GM12878 (cell line): ENCODE measurements at regions not wholly inside any gene's neighbourhood (a gene's known extent, or its start where the extent isn't known, plus 50 kb on each side); places are given as distances from the start of the nearest gene placed in this dataset.

Experiments
- ATAC-seq: fragments of 200-7000 bp; cut with Tn5 transposase; 3 replicates; pipeline ENCODE4 v1.9.1; 2020; ENCODE audit warnings: mild to moderate bottlenecking, moderate library complexity
- BruUV-seq: library from RNA; stranded (reverse); fragments of 400-500 nt; replicated peaks from 2 replicates; lab custom pipeline; 2021; lab: Mats Ljungman, UMichigan
- CTCF ChIA-PET: fragments of 300-600 bp; sonication (Branson Sonifier 250); formaldehyde crosslinking; extraction: SDS; loops from one replicate; lab custom pipeline; 2021; ENCODE audit warnings: inconsistent platforms; lab: Yijun Ruan, JAX
- POLR2A ChIA-PET: fragments of 350-600 bp; formaldehyde crosslinking; extraction: SDS; loops from one replicate; lab custom pipeline; 2021; ENCODE audit warnings: inconsistent platforms; lab: Charles Lee
- RAD21 ChIA-PET: fragments of 300-600 bp; sonication (Branson Sonifier 250); formaldehyde crosslinking; loops from one replicate; lab custom pipeline; 2023; ENCODE audit warnings: antibody characterized with exemption; ENCODE audit not compliant: unreplicated experiment; lab: Charles Lee
- SMC1A ChIA-PET: fragments of 300-600 bp; sonication (Branson Sonifier 250); formaldehyde crosslinking; loops from one replicate; lab custom pipeline; 2023; ENCODE audit not compliant: unreplicated experiment, uncharacterized antibody; lab: Charles Lee
- DNase-seq: peaks from one replicate; pipeline ENCODE4 v3.0.0-alpha.2; 2011; ENCODE audit warnings: low read depth, low spot score
- FAIRE-seq: peaks from 3 replicates; lab custom pipeline; 2011; peaks lifted over from hg19 to GRCh38; lab: Jason Lieb, UNC
- H2AFZ ChIP-seq: 2 replicates; pipeline ENCODE4 v1.6.0; 2011; ENCODE audit warnings: low read depth, low read length, control low read depth; ENCODE audit not compliant: control insufficient read depth
- H3K27ac ChIP-seq: 2 replicates; pipeline ENCODE4 v1.5.1; 2011; ENCODE audit warnings: control low read depth; ENCODE audit not compliant: control insufficient read depth, insufficient read depth
- H3K27me3 ChIP-seq, 2 experiments: replicated peaks in 1 of 2; 2 replicates each; pipeline versions ENCODE4 v1.6.0 to v1.6.1; 2011; ENCODE audit warnings: low read length in 1 of 2; ENCODE audit not compliant: control insufficient read depth in 2 of 2, insufficient read depth in 2 of 2
- H3K36me3 ChIP-seq, 2 experiments: 2 replicates each; pipeline ENCODE4 v1.5.1; 2011; ENCODE audit warnings: low read length in 1 of 2; ENCODE audit not compliant: control insufficient read depth in 2 of 2, insufficient read depth in 2 of 2
- H3K4me1 ChIP-seq: 2 replicates; pipeline ENCODE4 v1.6.1; 2011; ENCODE audit warnings: mild to moderate bottlenecking, low read length, moderate library complexity, mixed read lengths; ENCODE audit not compliant: control insufficient read depth, insufficient read depth
- H3K4me2 ChIP-seq: 2 replicates; pipeline ENCODE4 v1.6.0; 2011; ENCODE audit warnings: control low read depth; ENCODE audit not compliant: control insufficient read depth, insufficient read depth
- H3K4me3 ChIP-seq: fragments of 200-600 bp; sonication (generic); 2 replicates; pipeline ENCODE4 v1.5.1; 2016
- H3K79me2 ChIP-seq: 2 replicates; pipeline ENCODE4 v1.6.0; 2011; ENCODE audit warnings: low read length; ENCODE audit not compliant: control insufficient read depth, insufficient read depth
- H3K9ac ChIP-seq: 2 replicates; pipeline ENCODE4 v1.8.0; 2011; ENCODE audit warnings: low read length, control low read depth, mixed read lengths; ENCODE audit not compliant: control insufficient read depth, insufficient read depth
- H3K9me3 ChIP-seq: replicated peaks from 3 replicates; pipeline ENCODE4 v1.5.1; 2011; ENCODE audit warnings: mild to moderate bottlenecking, low read length; ENCODE audit not compliant: control insufficient read depth, insufficient read depth
- H4K20me1 ChIP-seq: 2 replicates; pipeline ENCODE4 v1.6.0; 2011; ENCODE audit not compliant: control insufficient read depth, insufficient read depth
- ATF7 ChIP-seq: fragments of 450-650 bp; IDR thresholded peaks from 2 replicates; pipeline ENCODE4 v1.6.1; 2016; ENCODE audit warnings: low read depth, mild to moderate bottlenecking
- BHLHE40 ChIP-seq, 2 experiments: fragments of 450-650 bp in 1 of 2; IDR thresholded peaks; 2 replicates each; pipeline ENCODE4 v1.6.1; 2011 to 2017; ENCODE audit warnings: low read depth in 2 of 2, borderline replicate concordance in 1 of 2, improper control_type of control experiment in 1 of 2, low read length in 1 of 2, mild to moderate bottlenecking in 1 of 2
- EZH2 ChIP-seq: IDR thresholded peaks from 2 replicates; pipeline ENCODE4 v1.6.1; 2012; ENCODE audit warnings: low read depth, mild to moderate bottlenecking, control low read depth, inconsistent platforms, low read length, borderline replicate concordance; ENCODE audit not compliant: control insufficient read depth
- MTA3 ChIP-seq: IDR thresholded peaks from 2 replicates; pipeline ENCODE4 v1.6.1; 2012; ENCODE audit warnings: low read length, inconsistent platforms, borderline replicate concordance
- NFYA ChIP-seq: IDR thresholded peaks from 2 replicates; pipeline ENCODE4 v1.6.1; 2011; ENCODE audit warnings: low read depth, mild to moderate bottlenecking, low read length, improper control_type of control experiment, borderline replicate concordance
- NRF1 ChIP-seq: conservative IDR thresholded peaks from 2 replicates; pipeline ENCODE4 v1.6.1; 2011; ENCODE audit warnings: mild to moderate bottlenecking, low read depth, low read length, improper control_type of control experiment
- POU2F2 ChIP-seq: IDR thresholded peaks from 3 replicates; pipeline ENCODE4 v1.6.1; 2011; ENCODE audit warnings: low read depth, mild to moderate bottlenecking, low read length, borderline replicate concordance
- SMAD5 ChIP-seq: IDR thresholded peaks from 2 replicates; pipeline ENCODE4 v1.6.1; 2016; ENCODE audit warnings: antibody characterized with exemption, low read depth
- SUZ12 ChIP-seq: fragments of 200-600 bp; sonication (generic); IDR thresholded peaks from one replicate; pipeline ENCODE4 v1.6.1; 2018; ENCODE audit warnings: antibody characterized with exemption, mild to moderate bottlenecking; ENCODE audit not compliant: unreplicated experiment
- ZBED1 ChIP-seq: IDR thresholded peaks from 2 replicates; pipeline ENCODE4 v1.6.1; 2016; ENCODE audit warnings: borderline replicate concordance
- ZNF384 ChIP-seq: IDR thresholded peaks from 2 replicates; pipeline ENCODE4 v1.6.1; 2012; ENCODE audit warnings: low read depth, mild to moderate bottlenecking, low read length, improper control_type of control experiment, borderline replicate concordance
- WGBS: methylation state at CpG from one replicate; pipeline ENCODE4 v1.1.6; 2016; ENCODE audit warnings: low lambda C conversion rate; ENCODE audit not compliant: insufficient replicate concordance, insufficient coverage; ENCODE audit errors: missing lambda C conversion rate; 5-methylcytosine and 5-hydroxymethylcytosine counted together
- in situ Hi-C: fragments of 300-500 bp; cut with MboI; formaldehyde crosslinking; loops from 9 replicates; pipeline ENCODE4 v1.14.3; 2018; ENCODE audit warnings: mixed read lengths
- intact Hi-C: fragments of 100-400 bp; cut with micrococcal nuclease; formaldehyde crosslinking; loops from one replicate; pipeline ENCODE4 v1.14.2; 2022; ENCODE audit not compliant: unreplicated experiment
- TF ChIP-seq, protein P1 (sequence below): fragments of 450-650 bp; IDR thresholded peaks from 2 replicates; pipeline ENCODE4 v1.6.1; 2016; ENCODE audit warnings: mild to moderate bottlenecking
- TF ChIP-seq, protein P2 (sequence below): fragments of 150-350 bp; IDR thresholded peaks from 2 replicates; pipeline ENCODE4 v1.6.1; 2014; ENCODE audit warnings: mild to moderate bottlenecking, low read depth, low read length
- TF ChIP-seq, protein P3 (sequence below): fragments of 450-650 bp; formaldehyde crosslinking; IDR thresholded peaks from 2 replicates; pipeline ENCODE4 v1.5.0; 2022; ENCODE audit warnings: mild to moderate bottlenecking, missing genetic modification characterization

DNA sequence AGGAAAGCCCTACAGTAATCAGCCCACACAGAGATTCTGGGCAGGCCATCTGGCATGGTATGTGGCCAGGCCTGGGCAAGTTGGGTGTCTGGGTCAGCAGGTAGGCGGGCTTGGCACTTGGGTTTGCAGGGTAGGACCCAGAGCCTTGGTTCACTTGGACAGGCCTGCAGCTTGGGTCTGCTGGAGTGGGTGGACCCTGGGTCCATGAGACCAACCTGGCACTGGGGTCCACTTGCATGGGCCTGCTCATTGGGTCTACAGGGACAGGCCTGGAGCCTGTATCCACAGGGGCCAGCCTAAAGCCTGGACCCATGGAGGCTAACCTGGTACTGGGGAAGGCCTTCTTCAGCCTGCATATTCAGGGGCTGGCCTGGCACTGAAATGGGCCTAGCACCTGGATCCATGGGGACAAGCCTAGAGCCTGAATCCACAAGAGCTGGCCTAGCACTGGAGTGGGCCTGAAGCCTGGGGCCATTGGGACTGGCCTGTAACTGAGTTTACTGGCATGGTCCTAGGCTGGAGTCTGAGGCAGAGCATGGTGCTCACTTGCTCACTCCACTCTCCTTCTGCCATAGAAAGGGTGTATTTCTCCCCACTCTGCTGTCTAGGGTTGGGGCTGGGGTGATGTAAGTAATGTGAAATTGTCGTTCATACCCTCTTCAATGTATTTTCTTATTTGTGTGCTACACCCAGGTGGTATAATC, 315.0 kb downstream of the AHR start:
- SMC1A ChIA-PET = no interaction called here
- no peak for FAIRE-seq

More for the DNA sequence above, 315.0 kb downstream of the AHR start:
- Histone ChIP-seq H3K27me3 (no peaks in the 10 kb centered on the region; a peak in 1 of 4 replicates), H3K9ac (no peak overlapping the region), H2AFZ (no peak overlapping the region), H4K20me1 (no peaks in the 10 kb centered on the region), H3K27ac (no peak overlapping the region), H3K36me3 (no peaks in the 10 kb centered on the region), H3K4me2 (no peak overlapping the region), H3K4me3 (no peak overlapping the region), H3K4me1 (no peaks in the 10 kb centered on the region), H3K79me2 (no peaks in the 10 kb centered on the region), H3K9me3 (no peaks in the 10 kb centered on the region)
- RAD21 ChIA-PET = no interaction called here
- no TSS peak for BruUV-seq
- POLR2A ChIA-PET = no interaction called here
- ATAC-seq (no peak), DNase-seq (no peak)
- in situ Hi-C loops (no loop called here), intact Hi-C loops (no loop called here)
- 0% methylated on average over 2 of the region's 2 CpGs for WGBS
- CTCF ChIA-PET = no interaction called here
- TF ChIP-seq SMAD5 (no peak), ZBED1 (no peak), EZH2 (no peak), NFYA (no peak), ZNF384 (no peak), SUZ12 (no peak), MTA3 (no peak), BHLHE40 (IDR thresholded peaks at IDR 0.05; ENCODE audit: borderline replicate concordance in 1 of 2, low read depth in 2 of 2, low read length in 1 of 2) (no peak), POU2F2 (no peak), NRF1 (no peak), ATF7 (no peak)
- TF ChIP-seq, protein P1, sequence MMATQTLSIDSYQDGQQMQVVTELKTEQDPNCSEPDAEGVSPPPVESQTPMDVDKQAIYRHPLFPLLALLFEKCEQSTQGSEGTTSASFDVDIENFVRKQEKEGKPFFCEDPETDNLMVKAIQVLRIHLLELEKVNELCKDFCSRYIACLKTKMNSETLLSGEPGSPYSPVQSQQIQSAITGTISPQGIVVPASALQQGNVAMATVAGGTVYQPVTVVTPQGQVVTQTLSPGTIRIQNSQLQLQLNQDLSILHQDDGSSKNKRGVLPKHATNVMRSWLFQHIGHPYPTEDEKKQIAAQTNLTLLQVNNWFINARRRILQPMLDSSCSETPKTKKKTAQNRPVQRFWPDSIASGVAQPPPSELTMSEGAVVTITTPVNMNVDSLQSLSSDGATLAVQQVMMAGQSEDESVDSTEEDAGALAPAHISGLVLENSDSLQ = no peak
- TF ChIP-seq, protein P2, sequence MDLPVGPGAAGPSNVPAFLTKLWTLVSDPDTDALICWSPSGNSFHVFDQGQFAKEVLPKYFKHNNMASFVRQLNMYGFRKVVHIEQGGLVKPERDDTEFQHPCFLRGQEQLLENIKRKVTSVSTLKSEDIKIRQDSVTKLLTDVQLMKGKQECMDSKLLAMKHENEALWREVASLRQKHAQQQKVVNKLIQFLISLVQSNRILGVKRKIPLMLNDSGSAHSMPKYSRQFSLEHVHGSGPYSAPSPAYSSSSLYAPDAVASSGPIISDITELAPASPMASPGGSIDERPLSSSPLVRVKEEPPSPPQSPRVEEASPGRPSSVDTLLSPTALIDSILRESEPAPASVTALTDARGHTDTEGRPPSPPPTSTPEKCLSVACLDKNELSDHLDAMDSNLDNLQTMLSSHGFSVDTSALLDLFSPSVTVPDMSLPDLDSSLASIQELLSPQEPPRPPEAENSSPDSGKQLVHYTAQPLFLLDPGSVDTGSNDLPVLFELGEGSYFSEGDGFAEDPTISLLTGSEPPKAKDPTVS = no peak
- TF ChIP-seq, protein P3, sequence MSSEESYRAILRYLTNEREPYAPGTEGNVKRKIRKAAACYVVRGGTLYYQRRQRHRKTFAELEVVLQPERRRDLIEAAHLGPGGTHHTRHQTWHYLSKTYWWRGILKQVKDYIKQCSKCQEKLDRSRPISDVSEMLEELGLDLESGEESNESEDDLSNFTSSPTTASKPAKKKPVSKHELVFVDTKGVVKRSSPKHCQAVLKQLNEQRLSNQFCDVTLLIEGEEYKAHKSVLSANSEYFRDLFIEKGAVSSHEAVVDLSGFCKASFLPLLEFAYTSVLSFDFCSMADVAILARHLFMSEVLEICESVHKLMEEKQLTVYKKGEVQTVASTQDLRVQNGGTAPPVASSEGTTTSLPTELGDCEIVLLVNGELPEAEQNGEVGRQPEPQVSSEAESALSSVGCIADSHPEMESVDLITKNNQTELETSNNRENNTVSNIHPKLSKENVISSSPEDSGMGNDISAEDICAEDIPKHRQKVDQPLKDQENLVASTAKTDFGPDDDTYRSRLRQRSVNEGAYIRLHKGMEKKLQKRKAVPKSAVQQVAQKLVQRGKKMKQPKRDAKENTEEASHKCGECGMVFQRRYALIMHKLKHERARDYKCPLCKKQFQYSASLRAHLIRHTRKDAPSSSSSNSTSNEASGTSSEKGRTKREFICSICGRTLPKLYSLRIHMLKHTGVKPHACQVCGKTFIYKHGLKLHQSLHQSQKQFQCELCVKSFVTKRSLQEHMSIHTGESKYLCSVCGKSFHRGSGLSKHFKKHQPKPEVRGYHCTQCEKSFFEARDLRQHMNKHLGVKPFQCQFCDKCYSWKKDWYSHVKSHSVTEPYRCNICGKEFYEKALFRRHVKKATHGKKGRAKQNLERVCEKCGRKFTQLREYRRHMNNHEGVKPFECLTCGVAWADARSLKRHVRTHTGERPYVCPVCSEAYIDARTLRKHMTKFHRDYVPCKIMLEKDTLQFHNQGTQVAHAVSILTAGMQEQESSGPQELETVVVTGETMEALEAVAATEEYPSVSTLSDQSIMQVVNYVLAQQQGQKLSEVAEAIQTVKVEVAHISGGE = no peak
